GM19099 (cell line): ENCODE measurements at regions not wholly inside any gene's neighbourhood (a gene's known extent, or its start where the extent isn't known, plus 50 kb on each side); places are given as distances from the start of the nearest gene placed in this dataset.

Experiments used
- POLR2A ChIP-seq: IDR thresholded peaks from 3 replicates; pipeline ENCODE4 v1.6.1; 2011; ENCODE audit warnings: low read depth; ENCODE audit not compliant: insufficient read length; ENCODE audit errors: extremely low read depth

- no peak for TF ChIP-seq POLR2A
These were observed 287.0 kb downstream of the PCNX1 start for GRCh38 chr14:71194251-71194650.

GRCh38 chr14:71196921-71197320 is 289.7 kb downstream of the PCNX1 start:
- no peak for TF ChIP-seq POLR2A

- no peak for TF ChIP-seq POLR2A
These were observed 291.4 kb downstream of the PCNX1 start for GRCh38 chr14:71198687-71199086.

GRCh38 chr14:71201840-71202239 is 294.6 kb downstream of the PCNX1 start:
- TF ChIP-seq POLR2A = no peak

GRCh38 chr14:71202881-71203280 is 295.6 kb downstream of the PCNX1 start:
- no peak for TF ChIP-seq POLR2A

GRCh38 chr14:71203306-71203705 is 296.0 kb downstream of the PCNX1 start:
- no peak for TF ChIP-seq POLR2A

- TF ChIP-seq POLR2A = no peak
These were observed 297.0 kb downstream of the PCNX1 start for GRCh38 chr14:71204231-71204630.

- no peak for TF ChIP-seq POLR2A
These were observed 297.5 kb downstream of the PCNX1 start for GRCh38 chr14:71204768-71205167.

- TF ChIP-seq POLR2A = no peak
These were observed 298.9 kb downstream of the PCNX1 start for GRCh38 chr14:71206123-71206522.

- no peak for TF ChIP-seq POLR2A
These were observed 299.6 kb downstream of the PCNX1 start for GRCh38 chr14:71206766-71207371.

- no peak for TF ChIP-seq POLR2A
These were observed 301.6 kb downstream of the PCNX1 start for GRCh38 chr14:71208702-71209357.

- no peak for TF ChIP-seq POLR2A
These were observed 302.6 kb downstream of the PCNX1 start for GRCh38 chr14:71209888-71210287.

GRCh38 chr14:71212093-71212492 is 304.8 kb downstream of the PCNX1 start:
- TF ChIP-seq POLR2A = no peak

GRCh38 chr14:71212683-71213107 is 305.4 kb downstream of the PCNX1 start:
- no peak for TF ChIP-seq POLR2A

- TF ChIP-seq POLR2A = no peak
These were observed 307.0 kb downstream of the PCNX1 start for GRCh38 chr14:71214241-71214640.

- no peak for TF ChIP-seq POLR2A
These were observed 313.2 kb downstream of the PCNX1 start for GRCh38 chr14:71220462-71220861.

- TF ChIP-seq POLR2A = no peak
These were observed 313.9 kb downstream of the PCNX1 start for GRCh38 chr14:71221119-71221518.
